HCT116 (cell line): ENCODE measurements at regions not wholly inside any gene's neighbourhood (a gene's known extent, or its start where the extent isn't known, plus 50 kb on each side); places are given as distances from the start of the nearest gene placed in this dataset.

Experiments
- ATAC-seq: fragments of 200-7000 bp; cut with Tn5 transposase; 2 replicates; pipeline ENCODE4 v1.9.1; 2020; ENCODE audit warnings: mild to moderate bottlenecking, moderate library complexity
- BruUV-seq: library from RNA; stranded (reverse); fragments of 400-500 nt; replicated peaks from 2 replicates; lab custom pipeline; 2021; lab: Mats Ljungman, UMichigan
- CTCF ChIA-PET: fragments of 300-600 bp; sonication (Branson Sonifier 250); formaldehyde crosslinking; loops from one replicate; lab custom pipeline; 2021; ENCODE audit warnings: antibody characterized with exemption; lab: Charles Lee
- POLR2A ChIA-PET: fragments of 300-600, 350-600 bp; sonication (Branson Sonifier 250); formaldehyde crosslinking; loops from one replicate; lab custom pipeline; 2021; ENCODE audit warnings: antibody characterized with exemption; lab: Charles Lee
- RAD21 ChIA-PET, 2 experiments: fragments of 300-600 bp; sonication (Branson Sonifier 250); formaldehyde crosslinking; loops; one replicate each; lab custom pipeline; 2023; ENCODE audit warnings: low total read pairs in 2 of 2; ENCODE audit not compliant: uncharacterized antibody in 2 of 2, unreplicated experiment in 2 of 2, low non-redundant PET in 1 of 2; lab: Charles Lee
- DNase-seq: peaks from one replicate; pipeline ENCODE4 v3.0.0-alpha.2; 2010; ENCODE audit warnings: low read depth, low spot score
- H2AFZ ChIP-seq: fragments of 200-600 bp; shearing (Covaris generic), sonication (generic); 2 replicates; pipeline ENCODE4 v1.6.1; 2017; ENCODE audit warnings: low read depth, mixed run types, mixed read lengths, antibody characterized with exemption, low read length; ENCODE audit not compliant: poor library complexity, severe bottlenecking
- H3K27ac ChIP-seq: 2 replicates; pipeline ENCODE4 v1.5.1; 2012; ENCODE audit warnings: low read depth, low read length
- H3K27me3 ChIP-seq: fragments of 200-600 bp; sonication (generic); 2 replicates; pipeline ENCODE4 v1.6.1; 2016; ENCODE audit warnings: mixed run types, low read length, mixed read lengths; ENCODE audit not compliant: insufficient read depth
- H3K36me3 ChIP-seq, 2 experiments: fragments of 200-500 bp in 1 of 2; fragments of 200-600 bp in 1 of 2; sonication (Bioruptor generic) in 1 of 2; sonication (generic) in 1 of 2; 2 replicates each; pipeline versions ENCODE4 v1.5.1 to v1.6.1; 2014 to 2016; ENCODE audit warnings: low read length in 2 of 2, inconsistent platforms in 1 of 2, mixed read lengths in 1 of 2, mixed run types in 1 of 2; ENCODE audit not compliant: insufficient read depth in 2 of 2, control insufficient read depth in 1 of 2
- H3K4me1 ChIP-seq, 2 experiments: fragments of 200-600 bp in 1 of 2; sonication (generic) in 1 of 2; 2 replicates each; pipeline versions ENCODE4 v1.5.1 to v1.6.1; 2012 to 2017; ENCODE audit warnings: low read length in 2 of 2, inconsistent platforms in 1 of 2, mild to moderate bottlenecking in 1 of 2, mixed read lengths in 1 of 2, mixed run types in 1 of 2, moderate library complexity in 1 of 2; ENCODE audit not compliant: insufficient read depth in 2 of 2, control insufficient read depth in 1 of 2
- H3K4me2 ChIP-seq: fragments of 200-600 bp; sonication (generic); 2 replicates; pipeline ENCODE4 v1.6.1; 2017; ENCODE audit warnings: mixed run types, low read length, mixed read lengths
- H3K4me3 ChIP-seq, 2 experiments: fragments of 200-600 bp in 1 of 2; sonication (generic) in 1 of 2; replicated peaks in 1 of 2; 2 replicates each; pipeline ENCODE4 v1.5.1; 2011 to 2016; ENCODE audit warnings: low read length in 2 of 2, control low read depth in 1 of 2, low read depth in 1 of 2, mild to moderate bottlenecking in 1 of 2, mixed read lengths in 1 of 2, mixed run types in 1 of 2
- H3K79me2 ChIP-seq: fragments of 200-600 bp; sonication (generic); 2 replicates; pipeline ENCODE4 v1.6.1; 2017; ENCODE audit warnings: mild to moderate bottlenecking, mixed run types, low read length, moderate library complexity, mixed read lengths; ENCODE audit not compliant: insufficient read depth
- H3K9ac ChIP-seq: fragments of 200-600 bp; sonication (generic); 2 replicates; pipeline ENCODE4 v1.6.1; 2016; ENCODE audit warnings: low read length, mixed read lengths
- H3K9me2 ChIP-seq: fragments of 200-600 bp; sonication (generic), shearing (Covaris generic); 2 replicates; pipeline ENCODE4 v1.6.1; 2017; ENCODE audit warnings: mixed run types, mild to moderate bottlenecking, moderate library complexity; ENCODE audit not compliant: insufficient read depth
- H3K9me3 ChIP-seq, 2 experiments: fragments of 200-500 bp in 1 of 2; fragments of 200-600 bp in 1 of 2; sonication (Bioruptor generic) in 1 of 2; sonication (generic) in 1 of 2; 2 replicates each; pipeline ENCODE4 v1.6.1; 2014 to 2017; ENCODE audit warnings: low read length in 2 of 2, mixed read lengths in 2 of 2, inconsistent platforms in 1 of 2, low read depth in 1 of 2, mild to moderate bottlenecking in 1 of 2, mixed run types in 1 of 2, moderate library complexity in 1 of 2; ENCODE audit not compliant: control insufficient read depth in 1 of 2, insufficient read depth in 1 of 2
- H4K20me1 ChIP-seq: fragments of 200-600 bp; sonication (generic), shearing (Covaris generic); 2 replicates; pipeline ENCODE4 v1.6.1; 2017; ENCODE audit warnings: mixed run types, mild to moderate bottlenecking, moderate library complexity; ENCODE audit not compliant: insufficient read depth
- ATF3 ChIP-seq: IDR thresholded peaks from 2 replicates; pipeline ENCODE4 v1.6.1; 2012
- CBX3 ChIP-seq: IDR thresholded peaks from 2 replicates; pipeline ENCODE4 v1.6.1; 2012; ENCODE audit warnings: low read depth
- EGR1 ChIP-seq: IDR thresholded peaks from 2 replicates; pipeline ENCODE4 v1.6.1; 2012; ENCODE audit warnings: low read depth
- ELF1 ChIP-seq: IDR thresholded peaks from 2 replicates; pipeline ENCODE4 v1.6.1; 2012; ENCODE audit warnings: low read depth, borderline replicate concordance
- EZH2 ChIP-seq: fragments of 200-600 bp; sonication (generic); IDR thresholded peaks from 2 replicates; pipeline ENCODE4 v1.6.1; 2017; ENCODE audit warnings: antibody characterized with exemption, mixed run types
- EZH2phosphoT487 ChIP-seq: fragments of 200-600 bp; IDR thresholded peaks from 2 replicates; pipeline ENCODE4 v1.6.1; 2018; ENCODE audit warnings: antibody characterized with exemption, borderline replicate concordance
- REST ChIP-seq: IDR thresholded peaks from 2 replicates; pipeline ENCODE4 v1.6.1; 2012; ENCODE audit warnings: low read depth
- TCF7L2 ChIP-seq: IDR thresholded peaks from 2 replicates; pipeline ENCODE4 v1.7.0; 2011; ENCODE audit warnings: borderline replicate concordance, inconsistent platforms; ENCODE audit not compliant: insufficient read depth, insufficient read length; ENCODE audit errors: extremely low read depth
- intact Hi-C: fragments of 100-400 bp; cut with micrococcal nuclease; formaldehyde crosslinking; loops from 2 replicates; pipeline ENCODE4 v1.10.0; 2022

GRCh38 chr11:130706572-130706971 is 209.7 kb downstream of the SNX19 start:
- no peaks in the 10 kb centered on the region for H3K9me3 ChIP-seq
- TF ChIP-seq EZH2 (no peak), EGR1 (no peak), REST (no peak), ELF1 (no peak), ATF3 (no peak), CBX3 (no peak), EZH2phosphoT487 (no peak), TCF7L2 (no peak)
- TF ChIP-seq, all 23 proteins: peak for 0
- intact Hi-C loops, result no loop called here
- no peaks in the 10 kb centered on the region for H3K4me1 ChIP-seq
- ChIA-PET CTCF (no interaction called here), POLR2A (no interaction called here), RAD21 (no interaction called here)
- no peaks in the 10 kb centered on the region for H3K36me3 ChIP-seq
- H3K9me2 ChIP-seq, result no peaks in the 10 kb centered on the region
- no peak overlapping the region for H3K27ac ChIP-seq
- H3K4me3 ChIP-seq, result no peak overlapping the region
- H3K4me2 ChIP-seq, result no peak overlapping the region
- no peaks in the 10 kb centered on the region for H4K20me1 ChIP-seq
- H3K9ac ChIP-seq, result no peak overlapping the region
- ATAC-seq (no peak), DNase-seq (no peak)
- no peak overlapping the region for H2AFZ ChIP-seq
- BruUV-seq, result no TSS peak
- no peaks in the 10 kb centered on the region for H3K79me2 ChIP-seq
- H3K27me3 ChIP-seq, result peaks cover 7% of the 10 kb centered on the region
